Gastrocnemius medialis (tissue), 4 donors: ENCODE measurements at regions not wholly inside any gene's neighbourhood (a gene's known extent, or its start where the extent isn't known, plus 50 kb on each side); places are given as distances from the start of the nearest gene placed in this dataset.

Experiments
- ATAC-seq, 2 donors: fragments of 150-250 bp; one replicate each; pipeline ENCODE4 v1.9.1; 2016
- DNase-seq, 2 donors: peaks; one replicate each; pipeline ENCODE4 v3.0.0-alpha.2; 2019
- H3K27ac ChIP-seq, 4 donors: fragments of 200-600 bp; sonication (generic); 1 replicate in 1 of 4; 2 replicates in 3 of 4; pipeline ENCODE4 v1.5.1; 2016 to 2018; ENCODE audit warnings: mild to moderate bottlenecking in 2 of 4, moderate library complexity in 1 of 4
- H3K27me3 ChIP-seq, 3 donors: fragments of 200-600 bp; sonication (generic) in 2 of 3; 1 replicate in 1 of 3; 2 replicates in 2 of 3; pipeline versions ENCODE4 v1.5.1 to v1.6.0; 2016 to 2019; ENCODE audit warnings: mild to moderate bottlenecking in 1 of 3, moderate library complexity in 1 of 3
- H3K36me3 ChIP-seq, 2 donors: fragments of 200-600 bp; sonication (generic) in 1 of 2; one replicate each; pipeline ENCODE4 v1.5.1; 2017 to 2018
- H3K4me1 ChIP-seq, 2 donors: fragments of 200-600 bp; sonication (generic) in 1 of 2; one replicate each; pipeline ENCODE4 v1.5.1; 2016 to 2017; ENCODE audit warnings: mild to moderate bottlenecking in 2 of 2
- H3K4me3 ChIP-seq, 4 donors: fragments of 200-600 bp; sonication (generic) in 3 of 4; 1 replicate in 1 of 4; 2 replicates in 3 of 4; pipeline ENCODE4 v1.5.1; 2016 to 2019; ENCODE audit warnings: mild to moderate bottlenecking in 2 of 4
- H3K9me3 ChIP-seq, 3 donors: fragments of 200-600 bp; sonication (generic) in 2 of 3; 1 replicate in 1 of 3; 2 replicates in 2 of 3; pipeline ENCODE4 v1.5.1; 2016 to 2019
- POLR2A ChIP-seq, 2 donors: fragments of 450-650 bp; IDR thresholded peaks; one replicate each; pipeline ENCODE4 v1.6.1; 2017; ENCODE audit warnings: antibody characterized with exemption in 2 of 2, mild to moderate bottlenecking in 2 of 2, moderate library complexity in 2 of 2
- in situ Hi-C, 4 donors: fragments of 200-750 bp; cut with MboI; loops; one replicate each; pipeline versions ENCODE4 v1.15.0 to v1.8.0; 2017; ENCODE audit warnings: low sequenced_read_pairs in 4 of 4
- intact Hi-C: fragments of 100-400 bp; cut with DNase I; formaldehyde crosslinking; loops from one replicate; pipeline ENCODE4 v1.15.1; 2023; ENCODE audit warnings: low total_unique reads
- TF ChIP-seq, protein P1 (sequence below), 5 experiments: fragments of 450-650 bp in 3 of 5; fragments of 200-600 bp in 2 of 5; sonication (generic) in 2 of 5; IDR thresholded peaks in 4 of 5; conservative IDR thresholded peaks in 1 of 5; 1 replicate in 4 of 5; 2 replicates in 1 of 5; pipeline ENCODE4 v1.5.1; 2016 to 2019; ENCODE audit warnings: antibody characterized with exemption in 5 of 5, mild to moderate bottlenecking in 3 of 5, moderate library complexity in 3 of 5

- no peak for ATAC-seq
- no peaks in the 10 kb centered on the region for H3K36me3 ChIP-seq
- H3K27me3 ChIP-seq: no peaks in the 10 kb centered on the region
- no peaks in the 10 kb centered on the region for H3K9me3 ChIP-seq
- no peak overlapping the region for H3K27ac ChIP-seq
- DNase-seq: no peak
- in situ Hi-C loops (no loop called here), intact Hi-C loops (no loop called here)
- no peaks in the 10 kb centered on the region for H3K4me1 ChIP-seq
- H3K4me3 ChIP-seq: no peak overlapping the region
- no peak for TF ChIP-seq POLR2A (IDR thresholded peaks at IDR 0.05)
- TF ChIP-seq, protein P1, sequence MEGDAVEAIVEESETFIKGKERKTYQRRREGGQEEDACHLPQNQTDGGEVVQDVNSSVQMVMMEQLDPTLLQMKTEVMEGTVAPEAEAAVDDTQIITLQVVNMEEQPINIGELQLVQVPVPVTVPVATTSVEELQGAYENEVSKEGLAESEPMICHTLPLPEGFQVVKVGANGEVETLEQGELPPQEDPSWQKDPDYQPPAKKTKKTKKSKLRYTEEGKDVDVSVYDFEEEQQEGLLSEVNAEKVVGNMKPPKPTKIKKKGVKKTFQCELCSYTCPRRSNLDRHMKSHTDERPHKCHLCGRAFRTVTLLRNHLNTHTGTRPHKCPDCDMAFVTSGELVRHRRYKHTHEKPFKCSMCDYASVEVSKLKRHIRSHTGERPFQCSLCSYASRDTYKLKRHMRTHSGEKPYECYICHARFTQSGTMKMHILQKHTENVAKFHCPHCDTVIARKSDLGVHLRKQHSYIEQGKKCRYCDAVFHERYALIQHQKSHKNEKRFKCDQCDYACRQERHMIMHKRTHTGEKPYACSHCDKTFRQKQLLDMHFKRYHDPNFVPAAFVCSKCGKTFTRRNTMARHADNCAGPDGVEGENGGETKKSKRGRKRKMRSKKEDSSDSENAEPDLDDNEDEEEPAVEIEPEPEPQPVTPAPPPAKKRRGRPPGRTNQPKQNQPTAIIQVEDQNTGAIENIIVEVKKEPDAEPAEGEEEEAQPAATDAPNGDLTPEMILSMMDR (IDR thresholded peaks at IDR 0.05 in 4 of 5, conservative IDR thresholded peaks at IDR 0.05 in 1 of 5): no peak
Observed at GRCh38 chr13:104301171-104301975, 1235.2 kb upstream of the SLC10A2 start.

DNA sequence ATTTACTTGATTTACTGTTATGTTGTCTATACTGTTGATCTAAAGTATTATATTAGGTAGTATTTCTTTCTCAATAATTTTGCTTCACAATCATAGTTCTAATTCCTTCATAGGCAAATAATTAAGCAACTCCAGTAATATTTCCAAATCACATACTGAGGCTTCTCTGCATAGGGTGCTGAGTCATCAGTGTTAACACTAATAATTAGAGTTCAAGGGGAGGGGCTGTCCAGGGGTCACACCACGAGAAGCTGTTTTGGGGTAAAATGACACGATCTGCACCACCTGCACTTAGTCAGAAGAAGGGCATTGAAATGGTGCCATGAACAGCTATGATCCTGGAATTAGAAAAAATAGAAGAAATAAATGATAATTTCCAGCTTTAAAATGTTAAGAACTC lies 1230.9 kb upstream of the SLC10A2 start:
- TF ChIP-seq POLR2A (IDR thresholded peaks at IDR 0.05): no peak
- TF ChIP-seq, protein P1 (IDR thresholded peaks at IDR 0.05 in 4 of 5, conservative IDR thresholded peaks at IDR 0.05 in 1 of 5): no peak
- H3K9me3 ChIP-seq: no peaks in the 10 kb centered on the region
- H3K36me3 ChIP-seq: no peaks in the 10 kb centered on the region
- intact Hi-C loops (no loop called here), in situ Hi-C loops (loop anchor here in 1 of 4 donors (25.0 kb wide), 1 partner anchor 90 kb away; no protein-coding TSS in a partner anchor)
- no peaks in the 10 kb centered on the region for H3K27me3 ChIP-seq
- H3K27ac ChIP-seq: no peak overlapping the region
- H3K4me1 ChIP-seq: no peaks in the 10 kb centered on the region
- no peak for DNase-seq
- H3K4me3 ChIP-seq: no peak overlapping the region
- no peak for ATAC-seq

DNA sequence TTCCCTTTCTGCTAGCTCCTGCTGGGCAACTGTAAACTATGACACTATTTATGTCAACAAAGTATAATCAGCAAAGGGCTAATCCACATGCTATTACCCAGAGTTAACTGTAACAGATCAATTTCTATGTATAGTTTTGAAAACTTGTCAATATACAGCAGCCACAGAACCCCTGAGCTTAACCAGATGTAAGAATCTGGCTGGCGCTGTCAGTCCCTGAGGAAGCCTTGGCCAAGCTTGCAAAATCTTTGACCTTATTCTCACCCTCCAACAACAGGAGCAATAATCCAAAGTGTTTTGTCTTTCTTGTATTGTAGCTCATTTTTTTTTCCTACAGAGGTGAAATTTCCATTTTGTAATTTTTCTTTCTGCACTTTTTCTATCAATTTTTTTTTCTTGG lies 1230.1 kb upstream of the SLC10A2 start:
- no peak for DNase-seq
- H3K27ac ChIP-seq: no peak overlapping the region
- intact Hi-C loops: no loop called here
- H3K4me3 ChIP-seq: no peak overlapping the region
- no peaks in the 10 kb centered on the region for H3K9me3 ChIP-seq
- no peaks in the 10 kb centered on the region for H3K36me3 ChIP-seq
- H3K27me3 ChIP-seq: no peaks in the 10 kb centered on the region
- in situ Hi-C loops: loop anchor here in 1 of 4 donors (25.0 kb wide), 1 partner anchor 91 kb away; no protein-coding TSS in a partner anchor
- H3K4me1 ChIP-seq: no peaks in the 10 kb centered on the region
- TF ChIP-seq, protein P1 (IDR thresholded peaks at IDR 0.05 in 4 of 5, conservative IDR thresholded peaks at IDR 0.05 in 1 of 5): no peak
- TF ChIP-seq POLR2A (IDR thresholded peaks at IDR 0.05): no peak
- no peak for ATAC-seq

DNA sequence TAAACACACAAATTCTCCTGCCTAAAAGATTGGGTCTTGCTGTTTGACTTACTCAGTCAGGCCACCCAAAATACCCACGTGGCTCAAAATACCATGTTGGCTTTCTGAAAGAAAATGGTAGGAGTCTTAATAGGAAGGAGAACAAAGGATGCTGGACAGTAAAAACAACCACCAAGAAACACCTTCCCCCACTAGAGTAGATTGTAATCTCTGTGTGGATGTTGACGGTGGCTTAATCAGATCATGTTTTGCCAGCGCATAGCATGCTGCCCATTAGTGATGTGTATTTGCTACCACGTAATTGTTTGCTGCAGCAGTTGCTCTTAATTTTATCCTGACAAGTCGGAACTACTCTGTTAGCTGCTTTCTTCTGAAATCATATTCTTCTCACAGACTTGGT lies 1229.3 kb upstream of the SLC10A2 start:
- Histone ChIP-seq H3K27me3 (no peaks in the 10 kb centered on the region), H3K9me3 (no peaks in the 10 kb centered on the region), H3K27ac (no peak overlapping the region), H3K4me1 (no peaks in the 10 kb centered on the region), H3K4me3 (no peak overlapping the region), H3K36me3 (no peaks in the 10 kb centered on the region)
- TF ChIP-seq, protein P1 (IDR thresholded peaks at IDR 0.05 in 4 of 5, conservative IDR thresholded peaks at IDR 0.05 in 1 of 5): no peak
- TF ChIP-seq POLR2A (IDR thresholded peaks at IDR 0.05): no peak
- in situ Hi-C loops: loop anchor here in 1 of 4 donors (25.0 kb wide), 1 partner anchor 92 kb away; no protein-coding TSS in a partner anchor
- ATAC-seq: no peak
- DNase-seq: no peak
- intact Hi-C loops: no loop called here
